Astrocyte of the spinal cord (primary cell): ENCODE measurements at regions not wholly inside any gene's neighbourhood (a gene's known extent, or its start where the extent isn't known, plus 50 kb on each side); places are given as distances from the start of the nearest gene placed in this dataset.

Source experiments
- DNase-seq: peaks from one replicate; pipeline ENCODE4 v3.0.0; 2011; ENCODE audit warnings: low read depth, low spot score
- H3K4me3 ChIP-seq: 2 replicates; pipeline ENCODE4 v1.5.1; 2011; ENCODE audit warnings: low read depth, mild to moderate bottlenecking, low read length, moderate library complexity
- CTCF ChIP-seq: IDR thresholded peaks from 2 replicates; pipeline ENCODE4 v1.5.1; 2012; ENCODE audit warnings: low read depth, mild to moderate bottlenecking, low read length, inconsistent platforms
- in situ Hi-C: cut with HindIII; loops from 2 replicates; pipeline ENCODE4 v1.10.0; 2017; ENCODE audit warnings: low sequenced_read_pairs

- TF ChIP-seq CTCF: no peak
- in situ Hi-C loops: no loop called here
- no peak for DNase-seq
- no peak overlapping the region for H3K4me3 ChIP-seq
These were observed 322.3 kb upstream of the TSHZ3 start for GRCh38 chr19:31671411-31672035.

- no peak for TF ChIP-seq CTCF
- peak; percentile 66 for DNase-seq
- in situ Hi-C loops: no loop called here
- H3K4me3 ChIP-seq: no peak overlapping the region
These were observed 325.4 kb upstream of the TSHZ3 start for GRCh38 chr19:31674503-31675192.

GRCh38 chr19:31675193-31675913, 326.1 kb upstream of the TSHZ3 start:
- no peak overlapping the region for H3K4me3 ChIP-seq
- DNase-seq: peak; percentile 73
- in situ Hi-C loops: no loop called here
- no peak for TF ChIP-seq CTCF

GRCh38 chr19:31676271-31677004, 327.2 kb upstream of the TSHZ3 start:
- no peak for TF ChIP-seq CTCF
- H3K4me3 ChIP-seq: no peak overlapping the region
- in situ Hi-C loops: no loop called here
- no peak for DNase-seq

- no peak for TF ChIP-seq CTCF
- in situ Hi-C loops: no loop called here
- no peak for DNase-seq
- H3K4me3 ChIP-seq: no peak overlapping the region
These were observed 329.2 kb upstream of the TSHZ3 start for GRCh38 chr19:31678421-31678820.

- no peak for TF ChIP-seq CTCF
- H3K4me3 ChIP-seq: no peak overlapping the region
- DNase-seq: no peak
- in situ Hi-C loops: no loop called here
These were observed 331.9 kb upstream of the TSHZ3 start for GRCh38 chr19:31681121-31681520.
